NCI-H2196 treated with DMSO at 0.1 percent for 48 hours (cell line): ENCODE measurements at regions not wholly inside any gene's neighbourhood (a gene's known extent, or its start where the extent isn't known, plus 50 kb on each side); places are given as distances from the start of the nearest gene placed in this dataset.
"Not testable (repeated sequence)": the region's sequence is repeated elsewhere in the genome, so short reads cannot be mapped to it uniquely, and the experiment has no call there.

ENCODE experiments used
- DNase-seq: peaks from one replicate; lab custom pipeline; 2025; ENCODE audit not compliant: unreplicated experiment; lab: John Stamatoyannopoulos, UW

DNA sequence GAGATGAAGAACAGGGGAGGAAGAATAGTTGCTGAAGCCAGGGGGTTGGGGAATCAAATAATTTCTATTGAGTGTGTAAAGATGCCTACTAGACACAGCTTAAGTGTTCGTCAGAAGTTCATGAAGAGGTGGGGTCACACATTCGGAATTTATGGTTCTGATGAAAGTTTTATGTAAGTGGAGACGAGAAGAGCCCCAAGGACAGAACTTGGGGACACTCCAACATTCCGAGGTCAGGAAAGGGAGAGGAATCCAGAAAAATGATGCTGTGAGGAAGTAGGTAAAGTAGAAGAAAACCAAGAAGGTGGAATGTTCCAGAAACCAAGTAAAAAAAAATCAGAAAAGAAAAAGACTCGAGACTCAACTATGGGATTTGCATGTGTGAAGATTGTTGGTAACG lies 272.5 kb downstream of the SIPA1L2 start:
- no peak for DNase-seq

- DNase-seq, result no peak
Measured at GRCh38 chr1:232355162-232356006, 274.5 kb downstream of the SIPA1L2 start.

GRCh38 chr1:232353001-232353400 lies 276.9 kb downstream of the SIPA1L2 start:
- no peak for DNase-seq

DNA sequence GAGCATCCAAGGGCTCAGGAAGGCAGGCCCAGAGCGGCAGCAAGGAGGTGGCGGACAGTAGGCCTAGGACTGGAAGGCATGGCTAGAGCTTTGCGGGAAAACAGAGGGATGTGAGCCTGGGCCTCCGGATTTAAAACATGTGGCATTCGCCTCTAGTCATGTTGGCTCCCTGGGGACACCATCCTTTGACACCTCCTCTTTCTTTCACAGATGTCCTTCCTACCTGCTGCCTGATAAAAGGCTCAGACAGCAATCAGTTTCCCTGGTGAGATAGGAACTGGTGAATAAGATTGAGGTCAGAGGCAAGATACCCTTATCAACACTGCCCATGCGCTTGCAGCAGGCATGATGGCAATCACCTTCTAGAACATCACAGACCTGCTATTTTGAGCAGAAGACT lies 277.6 kb downstream of the SIPA1L2 start:
- DNase-seq, result no peak

GRCh38 chr1:232351335-232351734 lies 278.6 kb downstream of the SIPA1L2 start:
- DNase-seq, result no peak

GRCh38 chr1:232346844-232347243 lies 283.1 kb downstream of the SIPA1L2 start:
- no peak for DNase-seq

DNA sequence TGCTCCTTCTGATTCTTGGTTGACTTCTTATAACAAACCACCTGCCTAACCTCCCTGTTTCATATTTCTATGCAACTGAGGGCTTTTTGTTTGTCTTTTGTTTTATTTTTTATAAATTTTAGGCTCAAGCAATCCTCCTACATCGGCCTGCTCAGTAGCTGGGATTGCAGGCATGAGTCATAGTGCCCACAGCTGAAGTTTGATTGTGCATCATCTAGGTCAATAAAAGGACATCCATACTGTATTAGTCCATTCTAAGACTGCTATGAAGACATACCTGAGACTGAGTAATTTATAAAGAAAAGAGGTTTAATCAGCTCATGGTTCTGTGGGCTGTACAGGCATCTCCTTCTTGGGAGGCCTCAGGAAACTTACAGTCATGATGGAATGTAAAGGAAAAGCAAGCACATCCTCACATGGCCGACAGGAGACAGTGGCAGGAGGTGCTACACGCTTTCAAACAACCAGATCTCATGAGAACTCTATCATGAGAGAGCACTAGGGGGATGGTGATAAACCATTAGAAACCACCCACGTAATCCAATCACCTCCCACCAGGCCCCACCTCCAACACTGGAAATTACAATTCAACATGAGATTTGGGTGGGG lies 285.0 kb downstream of the SIPA1L2 start:
- DNase-seq, result no peak

DNA sequence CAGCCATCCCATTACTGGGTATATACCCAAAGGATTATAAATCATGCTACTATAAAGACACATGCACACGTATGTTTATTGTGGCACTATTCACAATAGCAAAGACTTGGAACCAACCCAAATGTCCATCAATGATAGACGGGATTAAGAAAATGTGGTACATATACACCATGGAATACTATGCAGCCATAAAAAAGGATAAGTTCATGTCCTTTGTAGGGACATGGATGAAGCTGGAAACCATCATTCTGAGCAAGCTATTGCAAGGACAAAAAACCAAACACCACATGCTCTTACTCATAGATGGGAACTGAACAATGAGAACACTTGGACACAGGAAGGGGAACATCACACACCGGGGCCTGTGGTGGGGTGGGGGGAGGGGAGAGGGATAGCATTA lies 285.7 kb downstream of the SIPA1L2 start:
- DNase-seq, result not testable (repeated sequence)

DNA sequence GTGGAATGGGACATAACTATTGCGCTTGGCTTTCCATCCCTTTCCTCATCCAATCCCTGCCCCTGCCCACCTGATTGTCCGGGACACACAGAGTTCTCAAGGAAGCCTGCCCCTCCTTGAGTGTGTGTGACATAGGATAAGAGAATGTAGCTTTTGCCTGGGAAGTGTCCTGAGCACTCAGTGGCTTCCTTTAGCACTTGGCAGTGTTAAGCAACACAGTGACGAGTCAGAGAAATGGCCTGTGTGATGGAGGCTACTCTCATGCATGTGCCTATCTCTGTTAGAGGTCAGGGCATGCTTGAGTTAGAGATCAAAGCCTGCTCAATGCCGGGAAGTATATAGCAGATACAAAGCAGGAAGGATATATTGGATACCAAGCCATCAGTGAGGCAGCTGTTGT lies 289.5 kb downstream of the SIPA1L2 start:
- no peak for DNase-seq

DNA sequence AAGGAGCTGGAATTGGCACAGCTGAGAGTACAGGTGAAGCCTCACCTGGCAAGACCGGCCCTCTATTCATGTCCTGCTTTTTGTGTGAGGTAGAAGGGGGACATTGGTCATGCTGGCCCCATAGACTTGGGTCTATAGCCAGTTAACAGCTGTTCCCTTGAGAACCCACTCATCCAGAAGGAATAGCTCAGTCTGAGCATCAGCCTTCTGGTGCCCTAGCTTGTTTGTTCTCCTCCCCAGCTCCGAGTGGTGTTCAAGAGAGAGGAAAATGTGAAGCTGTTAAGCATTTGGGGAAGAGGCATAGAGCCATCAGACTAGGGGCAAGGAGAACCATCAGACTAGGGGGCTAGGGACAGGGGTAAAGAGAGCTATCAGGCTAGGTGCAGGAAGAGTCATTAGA lies 290.9 kb downstream of the SIPA1L2 start:
- no peak for DNase-seq

DNA sequence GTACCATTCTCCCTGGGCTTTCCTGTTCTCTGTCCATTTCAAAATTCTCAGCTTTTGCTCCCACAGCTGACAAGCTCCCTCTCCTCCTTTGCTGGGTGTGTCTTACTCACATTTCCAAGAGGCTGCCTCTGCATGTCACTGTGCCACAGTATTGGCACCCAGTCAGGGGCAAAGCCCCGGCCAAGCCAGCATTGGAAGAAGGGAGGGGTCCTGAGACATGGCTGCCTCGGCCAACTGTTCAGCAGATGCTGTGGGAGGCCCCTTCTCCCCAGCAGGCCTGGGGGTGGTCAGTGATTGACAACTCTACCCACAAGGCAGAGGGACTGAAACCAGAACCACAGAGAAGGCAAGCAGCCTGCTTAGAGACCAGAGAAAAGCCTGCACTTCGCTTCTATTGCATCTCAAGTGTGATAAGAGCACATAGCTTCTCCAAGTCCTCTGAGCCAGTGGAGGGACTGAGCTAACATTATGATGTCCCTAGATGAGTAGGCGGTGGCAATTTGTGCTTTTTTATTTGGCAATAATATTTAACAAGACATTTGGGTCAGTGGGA lies 294.1 kb downstream of the SIPA1L2 start:
- DNase-seq, result no peak

GRCh38 chr1:232335261-232335660 lies 294.7 kb downstream of the SIPA1L2 start:
- DNase-seq, result no peak

DNA sequence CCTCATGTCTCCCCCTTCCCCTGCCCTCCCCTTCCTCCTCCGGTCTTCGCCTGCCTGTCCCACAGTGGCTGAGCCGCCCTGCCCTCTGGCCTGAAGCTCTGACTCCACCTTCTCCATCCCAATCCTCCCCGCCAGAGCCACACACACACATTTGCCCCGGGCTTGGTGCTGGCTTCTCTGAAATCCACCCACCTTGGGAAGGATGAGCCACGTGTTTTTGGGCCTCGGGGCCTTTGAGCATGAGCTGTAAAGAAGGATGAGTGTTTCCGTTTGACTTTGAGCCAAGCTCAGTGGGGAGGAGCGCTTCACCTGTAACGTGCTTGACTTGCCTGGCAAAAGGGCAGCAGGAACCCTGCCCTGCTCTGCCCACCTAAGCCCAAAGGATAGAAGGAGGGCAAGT lies 295.1 kb downstream of the SIPA1L2 start:
- DNase-seq, result no peak

- DNase-seq, result no peak
Measured at GRCh38 chr1:232334246-232334645, 295.7 kb downstream of the SIPA1L2 start.

DNA sequence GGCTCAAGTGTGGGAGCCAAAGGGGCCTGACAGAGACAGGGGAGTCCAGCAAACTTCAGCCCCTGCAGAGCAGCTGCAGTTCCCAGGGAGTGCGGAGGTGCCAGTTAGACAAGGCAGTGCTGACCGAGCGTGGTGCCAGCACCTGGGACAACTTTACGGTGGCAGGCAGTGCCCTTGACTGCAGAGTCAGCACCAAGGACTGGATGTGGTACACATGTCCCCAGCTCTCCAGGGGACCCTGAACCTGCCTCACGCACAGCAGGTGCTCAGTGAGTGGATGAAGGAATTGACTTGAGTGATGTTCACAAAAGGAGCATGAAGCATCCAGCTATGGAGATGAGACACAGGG lies 296.5 kb downstream of the SIPA1L2 start:
- DNase-seq, result no peak

- not testable (repeated sequence) for DNase-seq
Measured at GRCh38 chr1:232332710-232333418, 297.1 kb downstream of the SIPA1L2 start.

GRCh38 chr1:232329103-232329813 lies 300.7 kb downstream of the SIPA1L2 start:
- DNase-seq, result no peak

- no peak for DNase-seq
Measured at GRCh38 chr1:232328486-232329102, 301.3 kb downstream of the SIPA1L2 start.

DNA sequence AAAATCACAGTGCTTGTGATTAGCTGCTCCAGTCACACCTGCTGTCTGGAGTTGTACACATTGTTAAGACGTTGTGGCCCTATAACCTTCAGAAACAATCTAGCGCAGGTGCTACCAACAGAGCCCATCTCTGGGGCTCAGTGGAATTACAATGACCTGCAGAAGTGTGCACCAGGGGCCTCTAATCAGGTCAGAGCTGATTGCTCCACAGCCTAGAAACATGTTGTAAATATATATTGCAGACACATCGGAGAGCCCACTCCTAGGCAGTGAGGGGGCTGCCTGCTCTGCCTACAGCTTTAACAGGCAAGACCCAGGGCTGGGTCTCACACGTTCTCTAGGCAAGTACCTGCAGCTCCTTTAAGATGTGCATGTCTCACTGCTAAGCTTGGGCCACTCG lies 302.0 kb downstream of the SIPA1L2 start:
- DNase-seq, result no peak

- DNase-seq, result no peak
Measured at GRCh38 chr1:232327269-232327668, 302.7 kb downstream of the SIPA1L2 start.
